PC-9 (cell line): ENCODE measurements at regions not wholly inside any gene's neighbourhood (a gene's known extent, or its start where the extent isn't known, plus 50 kb on each side); places are given as distances from the start of the nearest gene placed in this dataset.

Experiments used
- CTCF ChIP-seq: fragments of 200-600 bp; sonication (generic); conservative IDR thresholded peaks from 2 replicates; pipeline ENCODE4 v1.6.1; 2017; ENCODE audit warnings: mixed run types, antibody characterized with exemption, mild to moderate bottlenecking, moderate library complexity
- EZH2 ChIP-seq: fragments of 200-600 bp; sonication (generic); IDR thresholded peaks from 2 replicates; pipeline ENCODE4 v1.8.0; 2017; ENCODE audit warnings: antibody characterized with exemption, low read depth

DNA sequence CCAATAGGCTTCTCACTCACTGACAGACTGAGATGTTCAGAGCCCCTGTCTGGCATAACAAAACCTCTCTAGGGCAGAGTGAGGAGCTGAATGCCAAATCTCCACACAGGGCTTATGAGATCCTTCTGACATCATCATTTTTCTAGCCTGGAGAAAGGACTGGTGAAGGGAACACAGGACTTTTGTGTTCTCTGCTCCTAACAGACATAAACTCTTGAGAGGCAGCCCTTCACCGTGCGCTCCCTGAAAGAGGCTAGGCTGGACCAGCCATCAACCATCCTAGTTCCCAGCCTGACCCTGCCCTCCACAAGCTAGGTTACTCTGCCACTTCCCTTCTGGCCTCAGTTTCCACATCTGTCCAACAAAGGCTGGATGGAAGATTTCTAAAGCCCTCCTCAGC is 141.9 kb downstream of the SUCLG1 start:
- no peak for TF ChIP-seq CTCF
- TF ChIP-seq EZH2, result no peak
